GM18867 (cell line): ENCODE measurements at regions not wholly inside any gene's neighbourhood (a gene's known extent, or its start where the extent isn't known, plus 50 kb on each side); places are given as distances from the start of the nearest gene placed in this dataset.
A peak's percentile ranks its signal among the peaks of the same experiment; 100 is the strongest.

Source experiments
- ATAC-seq: cut with Tn5 transposase; IDR thresholded peaks from one replicate; pipeline ENCODE4 v1.9.1; 2021; ENCODE audit warnings: mild to moderate bottlenecking, moderate library complexity; ENCODE audit not compliant: unreplicated experiment

GRCh38 chr4:74640111-74640903 lies 154.0 kb downstream of the BTC start:
- no peak for ATAC-seq

GRCh38 chr4:74642006-74642405 lies 152.3 kb downstream of the BTC start:
- no peak for ATAC-seq

GRCh38 chr4:74649193-74649592 lies 145.1 kb downstream of the BTC start:
- no peak for ATAC-seq

GRCh38 chr4:74651198-74651597 lies 143.1 kb downstream of the BTC start:
- ATAC-seq, result no peak

GRCh38 chr4:74653331-74654229 lies 140.7 kb downstream of the BTC start:
- ATAC-seq, result no peak

GRCh38 chr4:74654230-74654681 lies 140.1 kb downstream of the BTC start:
- peak; percentile 92 for ATAC-seq

- no peak for ATAC-seq
Measured at GRCh38 chr4:74656596-74656995, 137.7 kb downstream of the BTC start.

- no peak for ATAC-seq
Measured at GRCh38 chr4:74658116-74658515, 136.2 kb downstream of the BTC start.

- no peak for ATAC-seq
Measured at GRCh38 chr4:74659576-74660411, 134.5 kb downstream of the BTC start.

GRCh38 chr4:74660866-74661265 lies 133.5 kb downstream of the BTC start:
- ATAC-seq, result no peak

- ATAC-seq, result no peak
Measured at GRCh38 chr4:74661427-74662201, 132.7 kb downstream of the BTC start.

GRCh38 chr4:74663631-74664030 lies 130.7 kb downstream of the BTC start:
- ATAC-seq, result no peak

- peak; percentile 55 for ATAC-seq
Measured at GRCh38 chr4:74665346-74665745, 129.0 kb downstream of the BTC start.

GRCh38 chr4:74665876-74666275 lies 128.4 kb downstream of the BTC start:
- ATAC-seq, result no peak

- ATAC-seq, result no peak
Measured at GRCh38 chr4:74667438-74667837, 126.9 kb downstream of the BTC start.

GRCh38 chr4:74667944-74668343 lies 126.4 kb downstream of the BTC start:
- no peak for ATAC-seq

- no peak for ATAC-seq
Measured at GRCh38 chr4:74669702-74670101, 124.6 kb downstream of the BTC start.

GRCh38 chr4:74670583-74670982 lies 123.7 kb downstream of the BTC start:
- ATAC-seq, result no peak

- peak; percentile 56 for ATAC-seq
Measured at GRCh38 chr4:74671080-74671698, 123.1 kb downstream of the BTC start.

GRCh38 chr4:74674750-74675149 lies 119.6 kb downstream of the BTC start:
- no peak for ATAC-seq
